ENCODE measurements at regions not wholly inside any gene's neighbourhood (a gene's known extent, or its start where the extent isn't known, plus 50 kb on each side); places are given as distances from the start of the nearest gene placed in this dataset.

GRCh38 chr19:28686756-28687155, 526.2 kb downstream of the UQCRFS1 start:
- TF ChIP-seq CTCF (IDR thresholded peaks at IDR 0.05) (no peak), SP1 (CRISPR knock-in tag; conservative IDR thresholded peaks at IDR 0.05) (no peak), ZNF121 (CRISPR knock-in tag; IDR thresholded peaks at IDR 0.05) (no peak)

All from WTC11 (cell line).